Chondrocyte (in vitro differentiated cells): ENCODE measurements at regions not wholly inside any gene's neighbourhood (a gene's known extent, or its start where the extent isn't known, plus 50 kb on each side); places are given as distances from the start of the nearest gene placed in this dataset.
A peak's percentile ranks its signal among the peaks of the same experiment; 100 is the strongest.

Experiments
- DNase-seq: peaks from one replicate; pipeline ENCODE4 v3.0.0; 2021; ENCODE audit warnings: mixed read lengths, low spot score
- H3K27ac Mint-ChIP-seq: one replicate; pipeline ENCODE4 v1.8.0; 2021; ENCODE audit warnings: mild to moderate bottlenecking, moderate library complexity, mixed read lengths; ENCODE audit not compliant: unreplicated experiment
- H3K27me3 Mint-ChIP-seq: 2 replicates; pipeline ENCODE4 v1.8.0; 2021; ENCODE audit warnings: low read depth, mixed read lengths
- H3K36me3 Mint-ChIP-seq: 2 replicates; pipeline ENCODE4 v1.8.0; 2021; ENCODE audit warnings: low read depth, mixed read lengths
- H3K4me1 Mint-ChIP-seq: 2 replicates; pipeline ENCODE4 v1.8.0; 2021; ENCODE audit warnings: low read depth, mild to moderate bottlenecking, mixed read lengths
- H3K4me3 Mint-ChIP-seq: one replicate; pipeline ENCODE4 v1.8.0; 2021; ENCODE audit warnings: mild to moderate bottlenecking, moderate library complexity, mixed read lengths; ENCODE audit not compliant: unreplicated experiment
- H3K9me3 Mint-ChIP-seq: 2 replicates; pipeline ENCODE4 v1.8.0; 2021; ENCODE audit warnings: low read depth, mixed read lengths
- TF ChIP-seq, protein P1 (sequence below): fragments of 200-600 bp; sonication (generic); IDR thresholded peaks from 2 replicates; pipeline ENCODE4 v1.5.0; 2021; ENCODE audit warnings: antibody characterized with exemption, mild to moderate bottlenecking, moderate library complexity

DNA sequence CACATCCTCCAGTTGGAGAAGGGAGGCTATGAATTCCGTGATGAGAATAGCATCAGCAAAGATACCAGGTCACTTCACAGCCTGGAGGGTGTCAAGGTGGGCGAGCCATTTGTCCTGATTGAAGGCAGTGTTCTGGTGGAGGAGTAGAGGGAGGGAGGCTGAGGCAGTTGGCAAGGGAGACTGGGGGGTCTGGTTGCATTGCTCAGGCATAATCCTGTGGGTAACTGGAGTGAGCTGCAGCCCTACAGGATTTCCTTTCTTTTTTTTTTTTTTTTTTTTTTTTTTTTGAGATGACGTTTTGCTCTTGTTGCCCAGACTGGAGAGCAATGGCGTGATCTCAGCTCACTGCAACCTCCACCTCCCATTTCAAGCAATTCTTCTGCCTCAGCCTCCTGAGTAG lies 223.9 kb upstream of the KLF4 start:
- Mint-ChIP-seq H3K4me3 (no peak overlapping the region), H3K4me1 (peaks cover 18% of the 10 kb centered on the region), H3K27me3 (no peaks in the 10 kb centered on the region), H3K36me3 (no peaks in the 10 kb centered on the region), H3K9me3 (no peaks in the 10 kb centered on the region), H3K27ac (no peak overlapping the region)
- DNase-seq: no peak
- TF ChIP-seq, protein P1, sequence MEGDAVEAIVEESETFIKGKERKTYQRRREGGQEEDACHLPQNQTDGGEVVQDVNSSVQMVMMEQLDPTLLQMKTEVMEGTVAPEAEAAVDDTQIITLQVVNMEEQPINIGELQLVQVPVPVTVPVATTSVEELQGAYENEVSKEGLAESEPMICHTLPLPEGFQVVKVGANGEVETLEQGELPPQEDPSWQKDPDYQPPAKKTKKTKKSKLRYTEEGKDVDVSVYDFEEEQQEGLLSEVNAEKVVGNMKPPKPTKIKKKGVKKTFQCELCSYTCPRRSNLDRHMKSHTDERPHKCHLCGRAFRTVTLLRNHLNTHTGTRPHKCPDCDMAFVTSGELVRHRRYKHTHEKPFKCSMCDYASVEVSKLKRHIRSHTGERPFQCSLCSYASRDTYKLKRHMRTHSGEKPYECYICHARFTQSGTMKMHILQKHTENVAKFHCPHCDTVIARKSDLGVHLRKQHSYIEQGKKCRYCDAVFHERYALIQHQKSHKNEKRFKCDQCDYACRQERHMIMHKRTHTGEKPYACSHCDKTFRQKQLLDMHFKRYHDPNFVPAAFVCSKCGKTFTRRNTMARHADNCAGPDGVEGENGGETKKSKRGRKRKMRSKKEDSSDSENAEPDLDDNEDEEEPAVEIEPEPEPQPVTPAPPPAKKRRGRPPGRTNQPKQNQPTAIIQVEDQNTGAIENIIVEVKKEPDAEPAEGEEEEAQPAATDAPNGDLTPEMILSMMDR: no peak

DNA sequence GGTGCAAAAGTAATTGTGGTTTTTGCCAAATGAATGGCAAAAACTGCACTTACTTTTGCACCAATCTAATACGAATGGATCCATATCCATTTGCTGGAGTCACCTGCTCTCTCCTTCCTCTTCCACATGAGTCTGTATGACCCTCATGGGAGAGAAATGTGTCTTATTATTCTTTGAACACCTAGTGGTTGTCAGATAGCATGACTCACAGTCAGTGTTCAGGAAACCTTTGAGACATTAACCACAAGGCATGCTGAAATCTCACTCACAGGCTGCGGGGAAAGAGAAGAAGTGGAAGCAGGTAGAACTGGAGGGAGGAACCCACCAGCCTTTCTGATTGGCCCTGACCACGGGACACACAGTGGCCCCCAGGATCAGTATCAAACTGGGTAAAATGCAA lies 222.8 kb upstream of the KLF4 start:
- DNase-seq: no peak
- H3K27ac Mint-ChIP-seq: no peak overlapping the region
- no peaks in the 10 kb centered on the region for H3K9me3 Mint-ChIP-seq

DNA sequence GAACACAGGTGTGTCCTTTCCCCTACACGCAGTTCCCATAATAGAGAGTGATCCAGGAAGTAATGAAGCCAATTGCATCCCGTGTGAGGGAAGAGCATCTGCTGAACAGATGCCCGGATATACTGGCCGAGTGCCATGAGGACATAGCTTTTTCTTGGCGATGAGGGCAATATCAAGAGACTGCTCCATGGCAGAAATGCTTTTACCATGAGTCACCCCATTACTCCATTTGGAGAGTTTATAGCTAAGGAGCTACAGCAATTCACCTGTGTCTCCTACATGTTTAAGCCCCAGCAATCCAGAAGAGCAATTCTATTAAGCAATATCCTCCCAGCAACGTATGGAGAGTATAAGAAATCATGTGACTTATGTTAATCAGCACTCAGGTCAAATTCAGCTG lies 222.0 kb upstream of the KLF4 start:
- Mint-ChIP-seq H3K36me3 (no peaks in the 10 kb centered on the region), H3K4me1 (peaks cover 36% of the 10 kb centered on the region), H3K27me3 (no peaks in the 10 kb centered on the region), H3K4me3 (no peak overlapping the region), H3K27ac (peak overlapping the region; percentile 4), H3K9me3 (no peaks in the 10 kb centered on the region)
- TF ChIP-seq, protein P1: no peak
- DNase-seq: no peak

More for the DNA sequence above, 222.8 kb upstream of the KLF4 start:
- no peak overlapping the region for H3K4me3 Mint-ChIP-seq
- H3K36me3 Mint-ChIP-seq: no peaks in the 10 kb centered on the region
- H3K4me1 Mint-ChIP-seq: peaks cover 27% of the 10 kb centered on the region
- TF ChIP-seq, protein P1: peak; percentile 36
- no peaks in the 10 kb centered on the region for H3K27me3 Mint-ChIP-seq

DNA sequence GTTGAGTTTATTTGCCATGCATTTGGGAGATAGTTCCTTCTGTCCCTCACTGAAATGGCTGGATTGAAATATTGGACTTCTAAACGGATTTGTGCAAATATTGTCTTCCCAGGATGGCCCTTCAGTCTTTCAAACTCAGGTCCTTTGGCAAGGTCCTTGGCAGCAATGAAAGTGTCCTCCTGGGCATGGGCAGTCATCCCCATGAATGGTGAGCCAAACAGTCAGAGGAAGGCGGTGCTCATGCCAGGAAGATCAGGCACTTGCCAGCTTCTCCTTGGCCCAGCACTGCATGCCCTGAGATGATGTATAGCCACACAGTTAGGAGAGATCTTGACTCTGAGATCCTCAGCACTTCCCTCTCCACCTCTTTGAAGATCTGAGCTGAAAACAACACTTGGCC lies 221.4 kb upstream of the KLF4 start:
- no peaks in the 10 kb centered on the region for H3K27me3 Mint-ChIP-seq
- peak overlapping the region; percentile 4 for H3K27ac Mint-ChIP-seq
- H3K4me3 Mint-ChIP-seq: no peak overlapping the region
- H3K9me3 Mint-ChIP-seq: no peaks in the 10 kb centered on the region
- H3K36me3 Mint-ChIP-seq: no peaks in the 10 kb centered on the region
- DNase-seq: no peak
- TF ChIP-seq, protein P1: no peak
- peaks cover 36% of the 10 kb centered on the region for H3K4me1 Mint-ChIP-seq

DNA sequence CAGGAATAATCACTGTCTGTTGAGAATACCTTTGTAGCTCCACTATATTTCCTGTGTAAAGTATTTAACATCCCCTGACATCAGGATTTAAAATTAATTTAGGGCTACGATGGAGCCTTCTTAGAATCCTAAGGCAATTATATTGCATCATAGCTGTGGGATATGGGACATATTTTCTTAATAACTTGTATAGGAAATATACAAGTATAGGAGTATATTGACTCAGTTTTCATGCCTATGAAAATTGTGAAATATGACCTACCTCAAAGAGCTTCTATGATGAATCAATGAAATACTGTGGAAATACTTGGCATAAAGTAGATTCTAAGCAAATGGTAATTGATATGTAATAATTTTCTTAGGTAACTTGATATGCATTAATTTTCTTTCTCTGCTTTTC lies 221.0 kb upstream of the KLF4 start:
- no peak for DNase-seq
- H3K4me1 Mint-ChIP-seq: peaks cover 36% of the 10 kb centered on the region
- no peak overlapping the region for H3K4me3 Mint-ChIP-seq
- H3K27me3 Mint-ChIP-seq: no peaks in the 10 kb centered on the region
- no peaks in the 10 kb centered on the region for H3K36me3 Mint-ChIP-seq
- H3K27ac Mint-ChIP-seq: no peak overlapping the region
- TF ChIP-seq, protein P1: no peak
- no peaks in the 10 kb centered on the region for H3K9me3 Mint-ChIP-seq
